GM18951 (cell line): ENCODE measurements at regions not wholly inside any gene's neighbourhood (a gene's known extent, or its start where the extent isn't known, plus 50 kb on each side); places are given as distances from the start of the nearest gene placed in this dataset.

ENCODE experiments used
- POLR2A ChIP-seq: IDR thresholded peaks from 4 replicates; pipeline ENCODE4 v1.6.1; 2011; ENCODE audit warnings: mild to moderate bottlenecking; ENCODE audit not compliant: insufficient read length, insufficient read depth; ENCODE audit errors: extremely low read depth
- in situ Hi-C: fragments of 300-500 bp; cut with MboI; formaldehyde crosslinking; loops from one replicate; pipeline ENCODE4 v1.12.0; 2022; ENCODE audit warnings: low sequenced_read_pairs, mixed read lengths, inconsistent platforms; ENCODE audit not compliant: unreplicated experiment

DNA sequence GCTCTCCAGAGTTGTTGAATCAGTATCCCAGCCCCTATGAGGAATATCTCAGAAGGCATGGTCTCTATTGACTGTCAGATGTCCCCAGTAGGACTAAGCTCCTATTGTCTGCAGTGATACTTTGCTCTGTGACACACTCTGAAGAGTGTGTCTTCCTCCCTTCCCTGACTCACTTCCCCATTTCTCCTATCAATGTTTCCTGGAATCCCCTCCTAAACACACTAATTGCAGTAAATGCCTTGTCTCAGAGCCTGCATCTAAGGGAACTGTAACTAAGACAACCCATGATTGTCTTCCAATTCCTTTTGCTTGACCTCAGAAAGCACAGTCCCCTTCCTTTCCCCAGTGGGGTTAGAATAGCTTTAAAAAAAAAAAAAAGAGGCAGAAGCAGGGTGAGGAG is 397.3 kb upstream of the PROK2 start:
- TF ChIP-seq POLR2A = no peak
- in situ Hi-C loops = no loop called here

DNA sequence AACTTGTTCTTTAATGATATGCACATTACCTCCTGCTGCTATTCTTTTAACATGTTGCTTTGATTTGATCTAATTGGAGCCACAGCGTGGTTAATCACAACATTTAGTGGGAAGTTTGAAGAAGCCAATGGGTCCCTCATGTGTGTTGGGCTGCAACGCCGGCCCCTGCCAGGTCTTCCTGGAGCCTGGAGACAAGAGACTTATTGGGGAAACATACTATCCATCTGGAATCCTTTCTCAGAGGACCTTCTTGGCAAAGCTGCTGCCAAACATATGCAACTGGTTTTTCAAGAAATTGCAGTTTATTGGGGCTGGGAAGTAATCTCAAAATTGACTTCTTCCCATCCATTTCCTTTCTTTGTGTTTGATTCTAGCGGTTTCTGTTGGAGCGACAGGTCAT is 396.3 kb upstream of the PROK2 start:
- no peak for TF ChIP-seq POLR2A
- in situ Hi-C loops = no loop called here

DNA sequence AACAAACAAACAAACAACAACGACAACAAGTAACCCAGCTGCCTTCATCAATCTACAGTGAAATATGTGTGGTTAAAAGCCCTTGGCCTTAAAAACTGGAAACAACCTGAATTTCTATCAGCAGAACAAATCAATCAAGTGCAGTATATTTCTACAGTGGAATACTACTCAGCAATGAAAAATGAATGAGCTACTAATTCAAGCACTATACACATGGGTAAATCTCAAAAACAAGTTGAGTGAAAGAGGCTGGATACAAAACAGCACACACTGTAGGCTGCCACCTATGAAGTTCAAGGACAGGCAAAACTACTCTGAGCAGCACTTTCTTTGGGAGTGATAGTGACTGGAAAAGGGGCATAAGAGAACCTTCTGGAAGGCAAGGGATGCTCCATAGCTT is 395.5 kb upstream of the PROK2 start:
- in situ Hi-C loops = no loop called here
- no peak for TF ChIP-seq POLR2A

DNA sequence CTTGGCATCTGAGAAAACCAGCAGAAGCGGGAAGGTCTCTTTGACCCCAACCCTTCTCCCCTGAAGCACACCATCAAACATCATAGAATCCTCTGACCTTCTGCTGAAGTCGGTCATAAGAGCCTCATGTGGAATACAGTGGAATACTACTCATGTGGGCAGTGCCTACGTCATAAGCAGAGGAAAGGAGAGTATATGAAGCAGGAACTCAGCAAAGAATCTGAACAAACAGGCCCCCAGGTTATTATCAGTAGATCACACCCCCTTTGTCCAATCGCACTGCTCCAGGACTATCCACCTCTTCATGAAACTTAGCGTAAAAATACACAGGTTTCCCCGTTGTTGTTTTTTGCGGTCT is 394.1 kb upstream of the PROK2 start:
- in situ Hi-C loops = no loop called here
- no peak for TF ChIP-seq POLR2A

DNA sequence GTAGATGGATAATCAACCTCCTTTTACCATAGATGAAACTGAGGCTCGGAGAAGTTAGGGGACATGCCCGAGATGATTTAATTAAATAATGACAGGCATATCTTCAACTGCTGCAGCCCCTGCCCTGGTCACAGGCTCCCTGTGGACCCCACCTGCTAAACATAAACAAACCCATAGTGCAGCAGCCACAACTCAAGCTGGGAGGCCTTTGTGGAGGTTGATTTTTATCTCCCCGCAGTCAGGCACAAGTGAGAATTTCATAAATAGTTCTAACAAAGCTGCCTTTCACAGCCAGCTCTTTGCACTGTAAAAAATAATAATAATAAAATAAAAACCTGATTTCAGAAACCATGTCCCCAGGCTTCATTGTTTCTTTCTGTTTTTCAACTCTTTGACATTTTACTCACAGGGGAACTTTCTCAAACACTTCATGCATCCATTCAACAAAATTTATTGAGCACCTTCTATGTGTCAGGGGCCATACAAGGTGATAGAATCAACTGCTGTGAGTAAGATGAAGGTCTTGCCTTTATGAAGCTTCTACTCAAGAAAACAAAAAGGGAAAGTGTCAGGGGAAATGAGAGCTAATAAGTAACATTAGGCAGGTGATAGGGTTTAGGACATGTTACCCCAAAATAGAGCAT is 393.6 kb upstream of the PROK2 start:
- TF ChIP-seq POLR2A = no peak
- in situ Hi-C loops = no loop called here

DNA sequence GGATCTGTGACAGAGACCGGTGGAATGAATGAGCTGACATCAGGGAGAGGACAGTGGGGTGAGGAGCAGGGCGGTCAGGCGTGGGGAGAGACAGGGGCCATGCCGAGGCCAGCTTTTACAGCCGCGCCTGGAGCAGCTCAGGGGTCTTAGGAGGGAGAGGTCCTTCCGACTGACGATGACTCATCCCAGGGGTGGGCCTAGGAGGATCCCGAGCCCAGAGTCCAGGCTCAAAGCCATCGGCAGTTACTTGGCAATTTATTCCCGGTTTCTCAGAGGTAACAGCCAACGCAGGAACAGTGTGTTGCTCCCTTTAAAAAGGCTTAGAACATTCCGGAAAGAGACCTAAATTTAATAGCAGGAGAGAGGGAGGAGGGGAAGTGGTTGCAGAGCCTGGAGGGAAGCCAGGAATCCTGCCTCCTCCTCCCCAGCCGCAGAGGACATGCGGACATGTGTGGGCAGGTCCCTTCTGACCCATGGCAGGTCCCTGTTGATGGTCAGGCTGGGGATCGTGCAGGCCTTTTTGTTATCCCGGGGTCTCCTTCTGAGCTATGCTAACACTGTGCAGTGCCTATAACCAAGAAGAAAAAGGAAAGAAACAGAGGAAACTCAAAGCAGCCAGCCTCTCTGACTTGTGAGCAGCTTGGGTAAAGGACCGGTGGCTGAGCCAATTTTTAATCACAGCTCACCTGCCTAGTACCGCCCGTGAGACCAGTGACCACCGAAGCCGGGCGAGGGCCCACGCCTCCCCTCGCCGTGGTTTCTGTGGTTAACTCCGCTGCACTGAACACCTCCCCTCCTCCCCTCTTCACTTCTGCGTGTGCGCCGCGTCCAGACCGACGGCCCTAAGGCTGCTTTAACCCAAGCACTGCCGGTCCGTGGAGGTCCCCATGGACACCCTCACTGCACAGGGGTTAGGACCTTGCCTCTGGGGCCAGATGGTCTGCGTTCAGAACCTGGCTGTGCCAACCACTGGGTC is 392.4 kb upstream of the PROK2 start:
- no peak for TF ChIP-seq POLR2A
- in situ Hi-C loops = no loop called here

DNA sequence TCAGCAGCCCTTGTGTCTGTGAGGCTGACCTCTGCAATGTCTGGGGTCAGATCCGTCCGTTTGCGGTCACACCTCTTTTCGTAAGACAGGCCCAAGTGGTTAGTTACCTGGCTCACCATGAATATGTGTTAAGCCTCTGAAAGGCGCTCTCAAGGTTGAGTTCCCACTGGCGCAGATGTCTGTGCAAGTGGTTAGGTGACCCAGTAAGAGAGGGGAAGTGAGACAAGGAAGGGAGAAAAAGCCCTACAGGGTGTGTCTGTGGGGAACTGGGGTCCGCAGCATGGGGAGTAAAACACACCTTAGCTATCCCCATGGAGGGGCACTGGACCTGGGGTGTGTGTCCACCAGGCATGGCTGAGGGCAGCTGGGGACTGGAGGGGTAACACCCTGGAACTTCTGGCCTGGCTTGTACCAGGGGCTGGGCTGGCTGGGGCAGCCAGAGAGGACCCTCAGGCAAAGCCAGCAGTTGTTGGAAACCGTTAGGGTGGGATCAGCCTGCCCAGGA is 391.6 kb upstream of the PROK2 start:
- in situ Hi-C loops = no loop called here
- no peak for TF ChIP-seq POLR2A

DNA sequence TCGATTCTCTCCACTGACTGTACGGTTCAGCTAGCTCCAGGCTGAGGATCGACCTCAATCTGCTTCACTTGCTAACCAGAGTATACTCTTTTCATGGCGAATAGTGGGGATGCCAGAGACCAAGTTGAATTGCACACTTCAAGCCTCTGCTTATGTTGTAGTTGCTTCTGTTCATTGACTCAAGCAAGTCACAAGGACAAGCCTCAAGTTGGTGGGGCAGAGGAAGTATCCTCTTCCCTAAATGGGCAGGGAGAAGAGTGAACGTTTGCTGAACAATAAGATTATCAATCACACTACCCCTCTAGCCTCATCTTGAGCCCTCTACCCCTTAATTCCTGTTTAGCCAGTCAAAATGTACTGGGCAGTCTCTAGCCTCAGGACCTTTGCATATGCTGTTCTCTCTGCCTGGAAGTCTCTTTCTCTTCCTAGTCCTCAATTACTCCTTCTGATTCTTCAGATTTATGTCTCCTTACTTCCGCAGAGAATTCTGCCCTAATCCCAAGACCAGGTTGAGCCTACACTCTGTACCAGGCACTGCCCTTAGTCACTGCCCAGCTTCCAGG is 390.4 kb upstream of the PROK2 start:
- TF ChIP-seq POLR2A = no peak
- in situ Hi-C loops = no loop called here

DNA sequence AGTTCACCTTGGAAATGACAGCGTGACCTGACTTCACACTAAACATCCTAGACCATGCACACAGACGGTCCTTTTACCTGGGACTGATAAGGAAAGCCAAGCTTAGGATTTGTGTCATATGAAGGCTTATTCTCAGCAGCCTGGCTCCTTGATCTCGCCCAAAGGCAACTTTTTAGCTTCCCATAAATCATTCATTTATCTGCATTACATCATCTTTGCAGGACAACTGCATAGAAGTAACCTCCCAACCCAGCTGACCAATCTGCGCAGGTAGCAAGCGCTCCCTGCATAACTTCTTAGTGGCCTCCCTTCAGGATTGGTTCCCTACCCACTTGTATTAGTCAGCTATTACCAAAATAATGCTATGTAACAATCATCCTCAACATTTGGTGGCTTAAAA is 389.9 kb upstream of the PROK2 start:
- in situ Hi-C loops = no loop called here
- no peak for TF ChIP-seq POLR2A

DNA sequence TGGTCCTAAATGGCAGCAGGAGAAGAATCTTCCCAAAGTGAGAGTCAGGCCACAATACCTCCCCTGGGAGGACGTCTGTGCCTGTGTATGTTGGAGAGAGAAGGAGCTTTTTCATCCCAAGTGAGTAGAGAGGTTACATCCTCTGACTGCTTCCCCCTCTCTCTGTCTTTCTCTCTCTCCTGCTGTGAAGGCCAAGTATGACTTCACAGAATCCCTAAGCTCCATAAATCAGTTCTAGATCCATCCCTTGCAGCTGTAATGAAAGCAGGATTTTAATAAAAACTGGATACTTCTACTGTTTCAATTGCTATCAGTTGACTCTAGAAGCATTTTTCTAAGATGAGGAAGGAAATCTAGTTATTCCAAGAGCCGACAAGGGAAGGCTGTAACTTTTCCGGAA is 389.1 kb upstream of the PROK2 start:
- in situ Hi-C loops = no loop called here
- TF ChIP-seq POLR2A = no peak

DNA sequence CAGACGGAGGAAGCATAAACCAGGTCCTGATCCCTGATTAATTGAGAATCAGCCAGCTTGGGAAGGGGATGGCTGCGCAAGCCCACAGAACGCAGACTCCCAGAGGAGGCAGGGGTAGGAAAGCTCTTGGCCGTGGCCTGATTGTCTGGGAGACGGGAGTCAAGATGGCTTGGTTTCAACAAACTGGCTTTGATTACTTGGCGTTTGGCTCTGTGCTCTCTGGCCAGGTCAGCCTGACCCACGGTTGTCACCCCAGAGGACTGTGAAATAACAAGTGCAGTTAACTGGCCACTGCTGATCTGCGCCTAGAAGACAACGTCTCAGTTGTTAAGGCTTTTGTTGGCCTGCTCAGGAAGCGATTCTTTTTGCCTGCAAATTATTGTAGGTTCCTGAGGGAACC is 387.0 kb upstream of the PROK2 start:
- in situ Hi-C loops = no loop called here
- no peak for TF ChIP-seq POLR2A

DNA sequence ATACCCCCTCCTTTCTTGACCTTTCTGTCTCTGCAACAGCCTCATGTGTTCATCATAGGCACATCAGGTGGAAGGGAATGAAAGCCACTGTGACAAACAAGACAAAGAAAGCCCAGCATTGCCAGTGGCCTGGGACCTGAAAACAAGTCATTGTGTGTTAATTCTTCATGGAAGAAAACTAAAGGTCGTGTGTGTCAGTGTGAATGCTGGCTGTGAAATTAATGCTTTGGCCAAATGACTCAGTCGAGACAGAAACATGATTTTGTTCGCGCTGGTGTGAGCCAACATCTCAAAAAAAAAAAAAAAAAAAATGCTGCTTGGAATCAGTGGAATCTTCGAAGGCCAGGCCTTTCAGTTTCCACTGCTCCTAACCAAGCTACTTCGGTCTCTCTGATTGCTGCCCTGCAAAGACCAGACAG is 386.5 kb upstream of the PROK2 start:
- in situ Hi-C loops = no loop called here
- TF ChIP-seq POLR2A = no peak

DNA sequence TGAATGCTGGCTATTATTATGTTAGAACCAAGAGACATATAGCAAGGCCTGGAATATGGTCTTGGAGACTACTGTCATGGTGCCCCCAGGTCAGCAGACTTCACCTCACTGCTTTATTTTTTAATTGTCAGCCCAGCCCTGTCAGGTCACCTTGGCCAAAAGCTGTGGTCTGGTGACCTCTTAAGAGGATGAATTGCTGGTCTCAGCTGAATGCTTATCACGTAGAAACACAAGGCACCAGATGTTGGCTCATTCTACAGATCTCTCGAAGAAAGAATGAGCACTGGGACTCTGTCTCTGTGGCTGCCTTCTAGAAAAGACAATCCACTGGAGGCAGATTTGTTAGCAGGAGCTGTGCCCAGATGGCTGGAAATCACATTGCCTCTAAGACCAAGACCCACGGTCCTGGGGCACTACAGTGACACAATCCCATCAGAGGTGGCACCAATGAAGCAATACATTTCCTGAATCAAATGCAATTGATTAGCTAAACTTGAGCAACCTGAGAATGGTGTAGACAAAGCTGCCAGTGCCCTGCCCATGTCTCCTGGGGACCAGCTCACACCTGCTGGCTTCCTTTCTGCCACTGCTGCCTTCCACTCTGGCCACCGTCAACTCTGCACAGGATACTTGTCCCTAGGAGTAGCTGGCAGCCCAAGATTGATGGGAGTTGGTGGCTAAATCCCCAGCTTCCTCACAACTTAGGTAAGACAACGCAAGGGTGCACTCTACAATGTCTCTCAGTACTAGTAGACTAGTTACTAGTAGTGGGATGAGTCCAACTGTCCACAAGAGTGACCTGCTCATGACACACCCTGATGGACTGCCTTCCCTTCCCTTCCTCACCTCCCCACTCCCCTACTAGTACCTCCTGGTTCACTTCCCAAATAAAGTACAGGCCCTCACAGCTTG is 384.9 kb upstream of the PROK2 start:
- no peak for TF ChIP-seq POLR2A
- in situ Hi-C loops = no loop called here
